Parathyroid adenoma (tissue), 2 donors: ENCODE measurements at regions not wholly inside any gene's neighbourhood (a gene's known extent, or its start where the extent isn't known, plus 50 kb on each side); places are given as distances from the start of the nearest gene placed in this dataset.
"Not testable (repeated sequence)": the region's sequence is repeated elsewhere in the genome, so short reads cannot be mapped to it uniquely, and the experiment has no call there.

Experiments used
- H2AFZ ChIP-seq: fragments of 300-600 bp; sonication (generic); one replicate; pipeline ENCODE4 v1.7.0; 2017; ENCODE audit warnings: antibody characterized with exemption, mild to moderate bottlenecking
- H3K27ac ChIP-seq: fragments of 300-600 bp; sonication (generic); one replicate; pipeline ENCODE4 v1.7.0; 2017
- H3K27me3 ChIP-seq: fragments of 300-600 bp; sonication (generic); one replicate; pipeline ENCODE4 v1.7.0; 2017; ENCODE audit warnings: low read length; ENCODE audit not compliant: control insufficient read depth, insufficient read depth
- H3K36me3 ChIP-seq: fragments of 300-600 bp; sonication (generic); one replicate; pipeline ENCODE4 v1.7.0; 2017; ENCODE audit warnings: low read length; ENCODE audit not compliant: control insufficient read depth, insufficient read depth
- H3K4me1 ChIP-seq: fragments of 300-600 bp; sonication (generic); one replicate; pipeline ENCODE4 v1.7.0; 2017; ENCODE audit warnings: control low read depth
- H3K4me2 ChIP-seq: fragments of 300-600 bp; sonication (generic); one replicate; pipeline ENCODE4 v1.7.0; 2017; ENCODE audit warnings: low read length
- H3K4me3 ChIP-seq: fragments of 300-600 bp; sonication (generic); one replicate; pipeline ENCODE4 v1.7.0; 2017; ENCODE audit warnings: low read depth, low read length
- H3K79me2 ChIP-seq: fragments of 300-600 bp; sonication (generic); one replicate; pipeline ENCODE4 v1.7.0; 2017; ENCODE audit warnings: control low read depth
- H3K9ac ChIP-seq: fragments of 300-600 bp; sonication (generic); one replicate; pipeline ENCODE4 v1.7.0; 2017; ENCODE audit warnings: mild to moderate bottlenecking
- H3K9me3 ChIP-seq: fragments of 300-600 bp; sonication (generic); one replicate; pipeline ENCODE4 v1.7.0; 2017; ENCODE audit warnings: low read length; ENCODE audit not compliant: control insufficient read depth
- CTCF ChIP-seq: fragments of 300-600 bp; sonication (generic); IDR thresholded peaks from one replicate; pipeline ENCODE4 v1.7.0; 2017; ENCODE audit warnings: antibody characterized with exemption, mild to moderate bottlenecking
- donor health status: primary hyperparathyroidism.

GRCh38 chr2:144004742-144005141 lies 515.2 kb downstream of the ZEB2 start:
- H3K27ac ChIP-seq = no peak overlapping the region
- no peak overlapping the region for H3K4me2 ChIP-seq
- TF ChIP-seq CTCF = no peak

DNA sequence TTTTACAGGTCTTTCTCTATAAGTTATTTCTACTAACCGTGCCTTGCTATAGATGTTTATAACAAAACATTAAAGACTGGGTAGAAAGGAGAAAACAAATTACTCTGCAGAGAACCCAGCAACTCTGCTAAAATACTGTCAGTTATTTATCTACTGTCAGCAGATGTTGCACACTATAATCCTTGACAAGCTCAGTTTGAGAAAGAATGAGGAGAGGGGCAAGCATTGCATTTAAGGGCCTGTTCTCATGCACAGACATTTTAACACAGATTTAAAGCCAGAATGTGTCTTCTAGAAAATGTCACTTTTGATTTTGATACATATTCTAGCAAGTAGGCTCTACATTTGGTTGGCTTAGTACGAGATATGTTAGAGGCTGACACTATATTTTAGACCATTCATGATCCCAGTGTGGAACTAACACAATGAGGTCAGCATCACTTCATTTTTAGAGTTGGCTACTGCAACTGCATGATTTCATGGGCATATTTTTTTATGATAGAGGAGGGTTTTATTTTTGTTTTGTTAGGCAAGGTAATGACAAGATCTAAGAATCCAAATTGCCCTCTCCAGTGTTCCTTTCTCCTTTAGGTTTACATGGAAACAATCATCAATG lies 516.4 kb downstream of the ZEB2 start:
- no peaks in the 10 kb centered on the region for H3K9me3 ChIP-seq
- H3K27me3 ChIP-seq = no peaks in the 10 kb centered on the region
- H3K79me2 ChIP-seq = no peaks in the 10 kb centered on the region
- no peaks in the 10 kb centered on the region for H3K36me3 ChIP-seq
- H3K9ac ChIP-seq = no peak overlapping the region
- no peak overlapping the region for H3K4me3 ChIP-seq
- H3K27ac ChIP-seq = no peak overlapping the region
- no peak overlapping the region for H2AFZ ChIP-seq
- H3K4me2 ChIP-seq = no peak overlapping the region
- H3K4me1 ChIP-seq = no peaks in the 10 kb centered on the region
- TF ChIP-seq CTCF = no peak

More at GRCh38 chr2:144004742-144005141, 515.2 kb downstream of the ZEB2 start:
- Histone ChIP-seq H3K4me1 (no peaks in the 10 kb centered on the region), H3K9ac (no peak overlapping the region), H3K36me3 (no peaks in the 10 kb centered on the region), H3K27me3 (no peaks in the 10 kb centered on the region), H2AFZ (no peak overlapping the region), H3K79me2 (no peaks in the 10 kb centered on the region), H3K4me3 (no peak overlapping the region), H3K9me3 (no peaks in the 10 kb centered on the region)

DNA sequence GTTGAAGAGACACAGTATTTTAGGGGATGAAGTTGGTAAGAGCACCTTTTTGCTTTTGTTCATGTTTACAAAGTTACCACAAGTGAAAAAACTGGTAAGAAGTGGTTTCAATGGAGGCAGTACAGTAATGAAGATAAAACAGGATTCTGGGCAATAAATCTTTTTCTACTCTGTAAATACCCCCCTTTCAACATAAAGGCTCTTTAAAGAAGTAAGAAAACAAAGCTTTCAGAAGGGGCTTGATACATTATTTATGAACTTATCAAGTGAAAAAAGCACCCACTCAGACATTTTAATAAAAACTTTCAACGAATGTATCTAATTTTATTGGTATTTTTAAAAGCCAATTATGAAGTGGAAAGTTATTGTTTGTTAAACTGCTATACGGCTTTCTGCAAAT lies 522.9 kb downstream of the ZEB2 start:
- Histone ChIP-seq H3K4me3 (no peak overlapping the region), H3K9ac (no peak overlapping the region)

GRCh38 chr2:143994961-143995360 lies 525.0 kb downstream of the ZEB2 start:
- Histone ChIP-seq H3K4me1 (no peaks in the 10 kb centered on the region), H3K4me3 (no peak overlapping the region), H3K4me2 (no peak overlapping the region), H3K9ac (no peak overlapping the region), H3K79me2 (no peaks in the 10 kb centered on the region), H3K27me3 (no peaks in the 10 kb centered on the region), H2AFZ (no peak overlapping the region), H3K27ac (no peak overlapping the region), H3K9me3 (no peaks in the 10 kb centered on the region), H3K36me3 (no peaks in the 10 kb centered on the region)
- no peak for TF ChIP-seq CTCF

More for the DNA sequence above, 522.9 kb downstream of the ZEB2 start:
- H3K4me2 ChIP-seq = no peak overlapping the region
- no peaks in the 10 kb centered on the region for H3K36me3 ChIP-seq
- no peaks in the 10 kb centered on the region for H3K79me2 ChIP-seq
- no peak for TF ChIP-seq CTCF
- no peaks in the 10 kb centered on the region for H3K27me3 ChIP-seq
- no peak overlapping the region for H2AFZ ChIP-seq
- H3K9me3 ChIP-seq = no peaks in the 10 kb centered on the region
- H3K4me1 ChIP-seq = no peaks in the 10 kb centered on the region
- no peak overlapping the region for H3K27ac ChIP-seq

DNA sequence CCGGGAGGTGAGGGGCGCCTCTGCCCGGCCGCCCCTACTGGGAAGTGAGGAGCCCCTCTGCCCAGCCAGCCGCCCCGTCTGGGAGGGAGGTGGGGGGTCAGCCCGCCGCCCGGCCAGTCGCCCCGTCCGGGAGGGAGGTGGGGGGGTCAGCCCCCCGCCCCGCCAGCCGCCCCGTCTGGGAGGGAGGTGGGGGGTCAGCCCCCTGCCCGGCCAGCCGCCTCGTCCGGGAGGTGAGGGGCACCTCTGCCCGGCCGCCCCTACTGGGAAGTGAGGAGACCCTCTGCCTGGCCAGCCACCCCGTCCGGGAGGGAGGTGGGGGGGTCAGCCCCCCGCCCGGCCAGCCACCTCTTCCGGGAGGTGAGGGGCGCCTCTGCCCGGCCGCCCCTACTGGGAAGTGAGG lies 528.3 kb downstream of the ZEB2 start:
- H3K4me1 ChIP-seq, H2AFZ ChIP-seq, H3K4me2 ChIP-seq, H3K36me3 ChIP-seq, H3K79me2 ChIP-seq, H3K4me3 ChIP-seq, H3K9me3 ChIP-seq, H3K27ac ChIP-seq, H3K9ac ChIP-seq, H3K27me3 ChIP-seq: not testable (repeated sequence)
